GM12875 (cell line): ENCODE measurements at regions not wholly inside any gene's neighbourhood (a gene's known extent, or its start where the extent isn't known, plus 50 kb on each side); places are given as distances from the start of the nearest gene placed in this dataset.

Experiments used
- H3K4me3 ChIP-seq: one replicate; pipeline ENCODE4 v1.5.1; 2011; ENCODE audit warnings: low read depth, low read length, control low read depth
- CTCF ChIP-seq: IDR thresholded peaks from 2 replicates; pipeline ENCODE4 v1.5.1; 2011; ENCODE audit warnings: low read depth, mild to moderate bottlenecking, control low read depth, inconsistent platforms, low read length, moderate library complexity, borderline replicate concordance; ENCODE audit not compliant: insufficient read depth

- no peak for TF ChIP-seq CTCF
- H3K4me3 ChIP-seq = no peak overlapping the region
These were observed 63.2 kb downstream of the DIPK2A start for GRCh38 chr3:144034715-144035290.

GRCh38 chr3:144036498-144036897 lies 64.9 kb downstream of the DIPK2A start:
- H3K4me3 ChIP-seq = no peak overlapping the region
- TF ChIP-seq CTCF = no peak

GRCh38 chr3:144039661-144040060 lies 68.0 kb downstream of the DIPK2A start:
- no peak for TF ChIP-seq CTCF
- H3K4me3 ChIP-seq = no peak overlapping the region

GRCh38 chr3:144041960-144042556 lies 70.4 kb downstream of the DIPK2A start:
- H3K4me3 ChIP-seq = no peak overlapping the region
- TF ChIP-seq CTCF = no peak

GRCh38 chr3:144045766-144046165 lies 74.1 kb downstream of the DIPK2A start:
- TF ChIP-seq CTCF = no peak
- no peak overlapping the region for H3K4me3 ChIP-seq

- no peak overlapping the region for H3K4me3 ChIP-seq
- TF ChIP-seq CTCF = no peak
These were observed 77.8 kb downstream of the DIPK2A start for GRCh38 chr3:144049374-144049773.

- H3K4me3 ChIP-seq = no peak overlapping the region
- TF ChIP-seq CTCF = no peak
These were observed 79.6 kb downstream of the DIPK2A start for GRCh38 chr3:144051211-144051610.
